Prostate gland (tissue), 2 donors: ENCODE measurements at regions not wholly inside any gene's neighbourhood (a gene's known extent, or its start where the extent isn't known, plus 50 kb on each side); places are given as distances from the start of the nearest gene placed in this dataset.

ENCODE experiments used
- POLR2A ChIP-seq: fragments of 450-650 bp; IDR thresholded peaks from one replicate; pipeline ENCODE4 v1.6.1; 2016; ENCODE audit warnings: antibody characterized with exemption, mild to moderate bottlenecking
- POLR2AphosphoS5 ChIP-seq: sonication (generic); formaldehyde crosslinking; IDR thresholded peaks from one replicate; pipeline ENCODE4 v1.6.1; 2017; ENCODE audit warnings: antibody characterized with exemption
- TF ChIP-seq, protein P1 (sequence below), 4 experiments: fragments of 200-600 bp in 2 of 4; fragments of 450-650 bp in 2 of 4; sonication (generic) in 2 of 4; IDR thresholded peaks; 1 replicate in 3 of 4; 2 replicates in 1 of 4; pipeline ENCODE4 v1.5.1; 2016 to 2019; ENCODE audit warnings: antibody characterized with exemption in 4 of 4, mild to moderate bottlenecking in 2 of 4, moderate library complexity in 2 of 4

- TF ChIP-seq, protein P1, sequence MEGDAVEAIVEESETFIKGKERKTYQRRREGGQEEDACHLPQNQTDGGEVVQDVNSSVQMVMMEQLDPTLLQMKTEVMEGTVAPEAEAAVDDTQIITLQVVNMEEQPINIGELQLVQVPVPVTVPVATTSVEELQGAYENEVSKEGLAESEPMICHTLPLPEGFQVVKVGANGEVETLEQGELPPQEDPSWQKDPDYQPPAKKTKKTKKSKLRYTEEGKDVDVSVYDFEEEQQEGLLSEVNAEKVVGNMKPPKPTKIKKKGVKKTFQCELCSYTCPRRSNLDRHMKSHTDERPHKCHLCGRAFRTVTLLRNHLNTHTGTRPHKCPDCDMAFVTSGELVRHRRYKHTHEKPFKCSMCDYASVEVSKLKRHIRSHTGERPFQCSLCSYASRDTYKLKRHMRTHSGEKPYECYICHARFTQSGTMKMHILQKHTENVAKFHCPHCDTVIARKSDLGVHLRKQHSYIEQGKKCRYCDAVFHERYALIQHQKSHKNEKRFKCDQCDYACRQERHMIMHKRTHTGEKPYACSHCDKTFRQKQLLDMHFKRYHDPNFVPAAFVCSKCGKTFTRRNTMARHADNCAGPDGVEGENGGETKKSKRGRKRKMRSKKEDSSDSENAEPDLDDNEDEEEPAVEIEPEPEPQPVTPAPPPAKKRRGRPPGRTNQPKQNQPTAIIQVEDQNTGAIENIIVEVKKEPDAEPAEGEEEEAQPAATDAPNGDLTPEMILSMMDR (IDR thresholded peaks at IDR 0.05): no peak
- no peak for TF ChIP-seq POLR2AphosphoS5
- TF ChIP-seq POLR2A: no peak
These were observed 119.0 kb upstream of the ALKAL2 start for GRCh38 chr2:406876-407275.
